ENCODE measurements at regions not wholly inside any gene's neighbourhood (a gene's known extent, or its start where the extent isn't known, plus 50 kb on each side); places are given as distances from the start of the nearest gene placed in this dataset.

- no peak for DNase-seq (ENCODE audit: low read depth)
Measured at GRCh38 chr5:171688696-171689495, 96.7 kb upstream of the SMIM23 start.

GRCh38 chr5:171689853-171690417 lies 95.7 kb upstream of the SMIM23 start:
- no peak for DNase-seq (ENCODE audit: low read depth)

- DNase-seq (ENCODE audit: low read depth): no peak
Measured at GRCh38 chr5:171692107-171692506, 93.5 kb upstream of the SMIM23 start.

GRCh38 chr5:171692936-171693335 lies 92.7 kb upstream of the SMIM23 start:
- DNase-seq (ENCODE audit: low read depth): no peak

- DNase-seq (ENCODE audit: low read depth): no peak
Measured at GRCh38 chr5:171693412-171693811, 92.2 kb upstream of the SMIM23 start.

- DNase-seq (ENCODE audit: low read depth): no peak
Measured at GRCh38 chr5:171695804-171696203, 89.8 kb upstream of the SMIM23 start.

- DNase-seq (ENCODE audit: low read depth): no peak
Measured at GRCh38 chr5:171697221-171698102, 88.2 kb upstream of the SMIM23 start.

GRCh38 chr5:171700318-171700912 lies 85.2 kb upstream of the SMIM23 start:
- no peak for DNase-seq (ENCODE audit: low read depth)

GRCh38 chr5:171701100-171701541 lies 84.5 kb upstream of the SMIM23 start:
- no peak for DNase-seq (ENCODE audit: low read depth)

GRCh38 chr5:171702135-171702770 lies 83.4 kb upstream of the SMIM23 start:
- no peak for DNase-seq (ENCODE audit: low read depth)

- DNase-seq (ENCODE audit: low read depth): no peak
Measured at GRCh38 chr5:171703146-171703545, 82.5 kb upstream of the SMIM23 start.

- no peak for DNase-seq (ENCODE audit: low read depth)
Measured at GRCh38 chr5:171705036-171705435, 80.6 kb upstream of the SMIM23 start.

GRCh38 chr5:171705830-171706468 lies 79.7 kb upstream of the SMIM23 start:
- no peak for DNase-seq (ENCODE audit: low read depth)

- no peak for DNase-seq (ENCODE audit: low read depth)
Measured at GRCh38 chr5:171706736-171707441, 78.7 kb upstream of the SMIM23 start.

GRCh38 chr5:171707442-171707792 lies 78.2 kb upstream of the SMIM23 start:
- no peak for DNase-seq (ENCODE audit: low read depth)

- DNase-seq (ENCODE audit: low read depth): no peak
Measured at GRCh38 chr5:171709930-171710329, 75.7 kb upstream of the SMIM23 start.

- DNase-seq (ENCODE audit: low read depth): no peak
Measured at GRCh38 chr5:171710451-171711024, 75.1 kb upstream of the SMIM23 start.

- DNase-seq (ENCODE audit: low read depth): no peak
Measured at GRCh38 chr5:171711571-171711970, 74.0 kb upstream of the SMIM23 start.

GRCh38 chr5:171712616-171713015 lies 73.0 kb upstream of the SMIM23 start:
- peak; percentile 9 for DNase-seq (ENCODE audit: low read depth)

- DNase-seq (ENCODE audit: low read depth): no peak
Measured at GRCh38 chr5:171713152-171713551, 72.5 kb upstream of the SMIM23 start.

All from iris pigment epithelial cell (primary cell).